GM18499 (cell line): ENCODE measurements at regions not wholly inside any gene's neighbourhood (a gene's known extent, or its start where the extent isn't known, plus 50 kb on each side); places are given as distances from the start of the nearest gene placed in this dataset.

Experiments used
- ATAC-seq: cut with Tn5 transposase; IDR thresholded peaks from one replicate; pipeline ENCODE4 v1.9.1; 2021; ENCODE audit warnings: moderate number of reproducible peaks; ENCODE audit not compliant: insufficient read depth, unreplicated experiment

DNA sequence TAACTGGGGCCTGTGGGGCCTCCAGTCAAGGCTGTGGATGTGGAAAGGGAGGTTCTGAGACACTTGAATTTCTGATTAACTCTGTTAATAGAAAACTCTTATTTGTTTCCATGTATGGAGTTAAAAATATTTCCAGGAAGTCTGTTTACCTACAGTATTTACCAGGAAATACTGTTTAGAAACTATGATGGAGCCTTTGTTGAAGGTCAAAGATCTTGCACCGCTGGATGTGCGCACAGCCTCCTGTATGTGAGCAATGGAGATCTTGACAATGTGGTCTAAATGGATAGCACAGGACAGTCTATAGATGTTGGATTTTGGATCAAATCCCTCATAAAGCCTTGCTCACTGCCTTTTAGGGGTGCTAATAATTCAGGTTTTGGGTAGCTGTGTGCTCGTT is 268.4 kb downstream of the DLEU7 start:
- no peak for ATAC-seq

DNA sequence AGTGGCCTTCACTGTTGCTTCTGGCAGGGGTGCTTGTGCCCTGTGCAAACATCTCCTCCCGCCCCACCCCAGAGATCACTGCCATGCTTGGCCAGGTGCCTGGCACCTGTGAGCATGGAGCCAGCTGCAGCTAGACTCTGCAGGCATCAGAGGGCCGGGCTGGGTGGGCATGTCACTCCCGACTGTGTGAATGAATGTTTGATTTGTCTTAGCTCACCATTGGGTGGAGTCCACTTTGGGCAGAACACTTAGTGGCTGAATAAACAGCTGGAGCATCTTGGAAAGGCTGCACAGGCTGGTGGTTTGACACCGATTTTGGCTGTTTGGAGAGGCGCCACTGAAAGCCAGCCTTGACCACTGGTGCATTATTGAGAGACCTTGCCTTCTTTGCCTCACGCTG is 267.3 kb downstream of the DLEU7 start:
- ATAC-seq = no peak

DNA sequence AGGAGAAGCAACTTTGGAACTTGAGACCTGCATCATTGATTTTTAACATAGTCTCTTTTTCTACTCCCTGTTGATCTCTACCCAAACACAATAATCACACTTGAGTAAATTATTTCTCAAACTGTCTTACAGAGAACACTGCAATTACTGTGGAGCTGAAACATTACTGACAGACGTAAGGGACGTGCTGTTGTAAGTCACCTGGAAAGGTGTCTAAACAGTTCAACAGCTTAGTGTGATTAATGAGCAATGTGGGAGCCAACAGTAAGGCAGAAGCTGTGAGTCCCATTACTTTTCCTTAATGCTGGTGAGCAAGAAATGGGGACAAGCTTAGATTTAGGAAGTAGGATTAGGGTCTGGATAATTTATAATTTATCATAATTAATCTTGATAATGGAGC is 265.7 kb downstream of the DLEU7 start:
- ATAC-seq = no peak

DNA sequence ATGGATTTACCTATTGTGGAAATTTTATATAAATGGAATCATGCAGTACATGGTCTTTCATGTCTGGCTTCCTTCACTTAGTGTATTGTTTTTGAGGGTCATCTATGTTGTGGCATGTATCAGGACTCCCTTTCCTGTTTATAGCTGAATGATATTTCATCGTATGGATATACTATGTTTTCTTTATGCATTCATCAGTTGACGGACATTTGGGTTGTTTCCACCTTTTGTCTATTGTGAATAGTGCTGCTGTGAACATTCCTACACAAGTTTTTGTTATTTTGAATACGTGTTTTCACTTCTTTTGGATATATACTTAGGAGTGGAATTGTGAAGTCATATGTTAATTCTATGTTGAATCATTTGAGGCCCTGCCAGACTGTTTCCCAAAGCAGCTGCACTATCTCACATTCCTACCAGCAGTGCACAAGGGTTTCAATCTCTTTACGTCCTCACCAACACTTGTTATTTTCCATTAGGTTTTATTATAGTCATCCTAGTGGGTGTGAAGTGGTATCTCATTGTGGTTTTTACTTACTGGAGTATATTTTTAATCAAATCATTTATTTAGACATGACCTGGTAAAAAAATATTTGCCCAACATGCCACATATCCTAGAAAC is 262.7 kb downstream of the DLEU7 start:
- ATAC-seq = no peak

DNA sequence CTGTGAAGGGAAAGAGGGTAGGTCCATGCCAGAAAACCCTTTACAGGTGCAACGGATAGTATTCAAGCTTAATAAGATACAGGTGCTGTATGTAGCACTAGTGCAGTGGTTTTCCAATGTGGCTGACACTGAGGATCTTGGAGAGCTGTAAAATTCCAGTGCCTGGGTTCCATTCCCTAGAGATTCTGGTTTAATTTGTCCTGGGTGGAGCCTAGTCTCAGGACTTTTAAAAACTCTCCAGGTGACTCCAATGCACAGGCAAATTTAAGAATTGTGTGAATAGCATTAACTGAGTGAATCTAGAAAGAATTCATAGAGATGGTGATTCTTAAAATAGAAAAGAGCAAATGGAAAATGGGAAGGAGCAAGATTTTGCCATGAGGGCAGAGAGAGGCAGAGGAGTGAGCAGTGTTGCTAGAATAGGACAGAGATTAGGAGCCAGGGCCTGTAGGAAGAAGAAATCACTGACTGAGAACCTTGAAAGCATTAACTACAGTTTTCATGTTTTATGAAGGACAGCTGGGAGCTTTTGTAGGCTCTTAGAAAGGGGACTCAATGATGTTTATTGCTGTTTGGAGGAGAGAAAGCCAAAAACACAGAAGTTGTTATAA is 261.8 kb downstream of the DLEU7 start:
- no peak for ATAC-seq

DNA sequence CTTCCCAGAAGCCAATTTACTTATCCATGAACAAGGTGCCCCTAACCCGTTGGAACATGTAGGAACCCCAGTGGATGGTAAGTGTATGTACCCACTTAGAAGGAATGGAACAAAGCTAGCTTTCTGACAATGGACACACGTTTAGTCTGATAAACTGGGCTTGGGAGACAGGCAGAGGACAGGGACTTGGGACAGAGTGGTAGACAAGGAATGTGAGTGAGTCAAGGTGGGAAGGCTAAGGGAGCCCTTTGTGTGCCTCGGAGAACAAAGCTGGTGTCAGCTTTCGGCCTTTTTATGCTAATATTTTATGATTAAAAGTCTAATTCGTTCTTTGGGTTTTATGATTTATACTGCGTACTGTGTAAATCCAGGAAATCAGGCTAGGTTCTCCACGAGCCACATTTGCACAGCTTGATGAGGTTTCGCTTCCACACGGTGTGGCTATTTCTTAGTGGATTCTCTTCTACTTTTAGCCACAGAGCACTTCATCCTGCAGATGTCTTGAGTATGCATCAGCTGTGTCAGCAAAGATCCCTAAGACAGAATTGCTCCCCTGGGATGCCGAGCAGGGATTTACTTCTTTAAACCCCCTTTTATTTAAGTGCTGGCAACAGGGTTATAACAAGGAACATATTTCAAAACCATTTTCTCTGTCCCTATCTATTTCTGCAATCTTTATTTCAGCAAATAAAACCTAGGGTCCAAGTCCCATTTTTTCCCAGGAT is 258.5 kb downstream of the DLEU7 start:
- no peak for ATAC-seq

DNA sequence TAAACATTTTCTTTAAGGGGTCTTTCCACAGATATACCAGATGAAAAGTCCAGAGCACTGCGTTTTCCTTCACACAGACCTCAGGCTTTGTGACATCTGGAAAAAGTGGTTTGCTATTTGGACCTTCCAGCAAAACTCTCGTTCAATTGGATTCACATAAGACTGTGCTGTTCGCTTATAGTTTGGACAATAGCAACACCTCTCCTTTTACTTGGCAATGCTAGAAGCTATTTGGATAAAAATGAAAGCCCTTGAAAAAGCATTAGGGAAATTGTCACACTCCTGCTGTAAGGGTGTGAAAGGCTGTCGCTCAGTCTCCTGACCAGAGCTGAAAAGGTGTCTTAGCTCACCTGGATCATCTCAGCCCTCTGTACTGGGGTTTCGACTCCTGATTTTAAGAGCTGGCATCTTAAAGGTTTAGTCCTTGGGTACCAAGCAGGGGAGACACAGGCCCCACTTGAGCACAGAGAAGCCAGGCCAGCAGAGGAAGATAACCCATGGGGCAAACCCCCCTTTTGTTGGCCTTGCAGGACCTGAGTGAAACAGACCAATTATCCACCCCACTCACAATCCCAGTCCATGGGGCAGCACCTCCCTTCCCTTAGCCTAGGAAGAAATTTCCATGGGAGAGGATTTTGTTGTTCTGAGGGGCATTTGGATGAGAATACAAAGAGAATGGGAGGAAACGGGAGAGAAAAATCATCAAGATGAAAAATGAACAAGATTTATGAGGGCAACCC is 257.6 kb downstream of the DLEU7 start:
- no peak for ATAC-seq

DNA sequence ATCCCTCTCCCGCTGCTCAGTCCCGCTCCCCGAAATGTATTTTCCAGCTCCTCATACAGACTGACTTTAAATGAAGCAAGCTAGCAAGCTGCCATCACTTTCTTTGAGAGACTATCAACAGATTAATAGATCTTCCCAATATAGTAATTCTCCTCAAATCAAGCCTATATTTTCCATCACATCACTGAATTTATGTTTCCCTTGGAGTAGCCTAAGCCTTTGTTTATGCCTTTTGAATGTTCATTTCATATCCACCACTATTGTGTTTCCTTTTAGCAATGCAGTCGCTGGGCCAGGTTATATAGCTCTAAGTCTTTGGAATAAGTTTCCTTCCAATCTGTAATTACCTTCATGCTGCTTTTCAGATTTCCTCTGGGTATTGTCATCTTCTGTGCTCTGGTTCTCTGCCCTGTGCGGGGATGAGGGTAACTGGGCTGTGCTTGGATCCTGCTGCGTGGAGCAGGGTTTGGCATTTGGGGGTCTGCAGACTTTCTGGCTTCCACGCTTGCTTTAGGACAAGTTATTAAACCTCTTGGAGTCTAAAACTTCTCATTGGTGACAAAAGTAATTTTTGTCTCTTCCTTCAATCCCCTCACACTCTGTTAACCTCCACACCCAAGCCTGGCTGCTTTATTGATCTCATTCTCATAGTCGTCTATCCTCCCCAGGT is 256.9 kb downstream of the DLEU7 start:
- ATAC-seq = no peak

DNA sequence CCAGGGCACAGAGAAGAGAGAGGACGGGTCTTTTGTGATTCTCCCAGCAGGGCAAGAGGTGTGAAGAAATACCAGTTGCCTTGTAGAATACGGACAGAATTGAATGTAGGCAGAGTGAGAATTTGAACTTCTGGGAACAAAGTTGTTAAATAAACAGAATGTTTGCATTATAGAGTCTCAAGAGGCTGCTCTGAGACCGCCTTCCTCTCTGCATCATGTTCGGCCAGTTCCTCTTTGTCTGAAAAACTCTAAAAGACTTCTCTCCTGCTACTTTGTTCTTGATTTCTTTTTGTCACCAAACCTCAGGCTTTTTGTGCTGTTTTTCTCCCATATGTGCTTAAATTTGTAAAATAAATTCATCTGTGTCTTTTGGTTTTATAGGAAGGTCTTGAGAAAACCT is 256.4 kb downstream of the DLEU7 start:
- ATAC-seq = no peak

DNA sequence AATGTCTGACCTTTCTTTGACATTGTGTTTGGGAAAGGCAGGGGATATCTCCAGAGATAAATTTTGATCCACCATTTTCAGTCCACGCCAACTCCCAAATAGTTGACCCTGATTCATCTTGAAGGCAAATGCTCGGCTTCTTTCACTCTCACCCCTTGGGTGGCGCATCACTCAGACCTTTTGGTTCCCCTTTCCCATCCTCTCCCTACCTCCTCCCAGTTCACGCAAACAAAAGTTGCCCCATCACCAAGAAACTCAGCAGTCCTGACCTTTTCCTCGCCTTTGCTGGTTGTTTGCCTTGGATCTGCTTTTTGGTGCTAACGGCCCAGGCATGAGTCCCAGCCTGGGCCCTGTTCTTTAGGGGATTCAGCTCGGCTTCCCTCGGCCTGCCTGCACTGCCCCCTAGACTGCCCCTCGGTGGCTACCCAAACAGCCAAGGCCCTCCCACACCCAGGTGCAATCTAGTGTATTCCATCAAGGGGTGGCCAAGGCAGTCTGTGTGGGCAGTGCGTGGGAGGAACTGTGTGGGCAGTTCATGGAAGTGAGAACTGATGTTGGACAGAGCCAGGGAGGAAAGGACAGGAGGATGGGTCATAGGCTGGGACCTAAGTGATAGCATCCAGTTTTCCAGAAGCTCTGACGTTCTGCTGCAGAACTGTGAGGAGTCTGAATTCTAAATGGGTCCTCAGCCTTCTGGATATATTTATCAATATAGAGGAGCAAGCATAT is 255.7 kb downstream of the DLEU7 start:
- ATAC-seq = no peak

DNA sequence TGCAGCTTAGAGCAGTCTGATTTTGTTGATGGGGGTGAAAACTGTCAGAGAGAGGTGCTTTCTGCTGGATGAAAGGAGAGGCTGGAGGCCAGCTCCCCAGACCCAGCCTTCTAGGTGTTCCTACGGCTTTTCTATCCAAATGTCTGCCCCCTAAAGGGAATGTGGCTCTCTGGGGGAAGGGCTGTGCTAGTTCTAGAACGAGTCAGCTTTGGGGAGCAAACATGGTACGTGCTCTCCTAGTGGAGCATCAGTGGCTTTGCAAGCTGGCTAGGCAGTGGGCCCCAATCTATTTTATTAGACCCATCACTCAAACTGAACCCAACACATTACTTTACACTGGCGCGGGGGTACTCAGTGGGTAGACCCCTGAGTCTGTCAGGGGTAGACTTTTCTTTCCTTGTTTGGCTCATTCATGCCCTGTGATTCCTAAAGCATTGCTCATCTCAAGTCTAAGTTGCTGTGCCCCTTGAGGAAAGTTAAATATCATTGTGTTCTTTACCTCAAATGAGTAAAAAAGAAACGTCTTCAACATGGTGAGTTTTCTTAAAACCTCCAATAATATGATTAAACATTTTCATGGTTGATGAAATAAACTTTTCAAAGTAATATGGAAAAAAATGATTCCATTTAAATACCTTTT is 254.9 kb downstream of the DLEU7 start:
- no peak for ATAC-seq

DNA sequence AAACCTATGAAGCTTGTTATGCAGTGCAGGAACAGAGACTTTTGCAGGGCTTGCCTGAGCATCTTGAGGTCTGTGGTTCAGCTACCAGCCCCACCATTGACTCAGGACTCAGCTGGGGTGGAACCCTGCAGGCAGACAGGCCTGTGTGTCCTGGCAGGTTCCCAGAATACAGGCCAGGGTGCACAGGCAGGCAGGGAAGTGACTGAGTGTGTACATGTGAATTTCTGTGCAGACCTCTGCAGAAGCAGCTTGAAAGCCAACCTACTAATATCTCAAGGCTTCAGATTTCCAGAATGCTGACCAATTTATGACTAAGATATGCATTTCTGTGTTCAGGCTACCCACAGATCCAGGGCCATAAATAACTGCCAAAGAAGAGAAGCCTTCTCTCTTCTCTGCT is 254.4 kb downstream of the DLEU7 start:
- no peak for ATAC-seq

DNA sequence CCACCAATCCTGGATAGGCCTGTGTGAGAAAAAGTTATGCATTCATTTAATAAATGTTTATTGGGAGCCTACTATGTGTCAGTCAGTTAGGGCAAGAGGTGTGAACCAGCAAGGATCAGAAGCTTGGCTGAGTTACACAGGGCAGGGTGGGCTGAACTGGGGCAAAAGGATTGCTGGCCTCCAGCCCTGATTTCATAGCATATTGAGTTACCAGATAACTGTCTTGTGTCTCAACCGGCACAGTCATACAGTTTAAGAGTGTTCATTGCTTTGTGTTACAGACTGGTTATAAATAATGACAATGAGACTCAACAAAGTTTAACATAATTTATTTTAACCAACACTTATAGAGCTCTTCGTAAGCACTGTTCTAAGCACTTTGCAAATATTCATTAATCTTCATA is 253.8 kb downstream of the DLEU7 start:
- ATAC-seq = no peak

DNA sequence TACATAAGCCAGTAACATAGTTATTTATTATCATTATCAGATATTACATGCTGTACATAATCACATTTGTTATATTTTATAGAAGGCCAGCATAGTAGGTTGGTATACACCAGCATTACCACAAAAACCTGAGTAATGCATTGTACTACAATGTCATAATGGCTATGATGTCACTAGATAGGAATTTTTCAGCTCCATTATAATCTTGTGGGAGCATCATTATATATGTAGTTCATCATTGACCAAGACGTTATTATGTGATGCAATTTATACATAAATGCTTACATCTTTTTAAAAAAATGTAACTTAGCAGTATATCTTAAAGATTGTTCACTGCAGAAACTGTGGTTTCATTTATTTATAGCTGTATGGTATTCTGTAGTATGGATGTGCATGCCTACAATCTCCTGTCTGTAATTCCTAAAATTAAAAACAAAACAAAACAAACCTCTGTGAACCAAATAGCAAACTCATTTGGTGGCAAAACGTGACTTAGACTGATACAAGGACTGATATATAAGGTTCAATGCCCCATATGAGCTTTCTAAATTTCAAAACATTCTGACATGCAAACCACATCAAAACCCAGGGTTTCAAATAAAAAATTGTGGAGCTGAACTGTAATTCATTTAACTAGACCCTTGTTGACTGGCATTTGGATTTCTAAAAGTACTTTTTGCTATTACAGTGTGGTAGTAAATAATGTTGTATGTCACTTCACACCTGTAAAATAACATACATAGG is 250.9 kb downstream of the DLEU7 start:
- ATAC-seq = no peak

DNA sequence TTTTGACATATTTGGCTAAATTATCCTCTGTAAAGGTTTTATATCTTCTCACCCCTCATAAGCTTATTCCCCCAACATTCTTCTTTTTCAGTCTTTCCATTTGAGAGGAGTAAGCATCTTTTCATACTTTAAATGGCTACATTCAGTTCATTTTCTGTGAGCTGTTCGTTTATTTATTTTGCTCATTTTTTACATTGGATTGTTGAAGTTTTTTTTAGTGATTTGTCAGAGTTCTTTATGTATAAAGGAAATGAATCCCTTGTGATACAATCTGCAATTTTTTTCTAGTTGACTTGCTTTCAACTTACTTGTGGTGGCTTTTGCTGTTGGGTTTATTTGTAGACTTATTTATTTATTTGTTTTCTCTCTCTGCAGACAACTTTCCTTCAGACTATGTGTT is 250.3 kb downstream of the DLEU7 start:
- ATAC-seq = no peak

DNA sequence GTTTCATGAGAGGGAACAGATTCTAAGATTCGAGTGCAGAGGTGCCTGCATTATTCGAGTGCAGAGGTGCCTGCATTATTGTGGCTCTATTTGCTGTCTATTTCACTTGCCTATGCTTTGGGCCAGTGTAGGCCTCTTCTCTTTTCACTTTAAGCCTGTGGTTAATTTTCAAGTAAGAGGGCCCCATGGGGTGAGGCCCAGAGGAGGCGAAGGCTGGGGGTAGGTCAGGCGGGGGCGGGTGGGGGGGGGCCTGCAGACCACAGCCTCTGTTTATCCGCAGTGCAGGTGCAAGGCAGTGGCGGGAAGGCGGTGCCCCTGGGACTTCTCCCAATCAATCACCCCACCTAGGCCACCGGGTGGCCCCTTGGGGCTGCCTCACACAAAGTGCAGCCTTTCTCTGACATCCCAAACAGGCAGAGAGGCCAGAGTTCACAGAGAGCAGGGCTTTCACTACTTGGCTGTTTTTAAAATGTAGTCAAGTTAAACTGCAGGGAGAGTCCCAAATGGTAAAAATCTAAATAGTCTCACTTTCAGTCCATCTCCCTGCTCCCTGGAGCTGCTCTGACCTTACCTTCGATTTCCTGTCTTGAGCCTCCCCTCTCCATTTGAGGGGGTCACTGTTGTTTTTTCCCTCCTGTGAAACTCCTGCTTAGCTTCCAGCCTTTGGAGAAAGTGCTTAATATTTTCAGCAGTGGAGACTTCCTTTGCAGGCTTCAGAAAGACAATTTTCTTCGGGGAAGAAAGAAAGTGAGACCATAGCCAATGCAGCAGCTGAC is 249.0 kb downstream of the DLEU7 start:
- ATAC-seq = peak; percentile 83

DNA sequence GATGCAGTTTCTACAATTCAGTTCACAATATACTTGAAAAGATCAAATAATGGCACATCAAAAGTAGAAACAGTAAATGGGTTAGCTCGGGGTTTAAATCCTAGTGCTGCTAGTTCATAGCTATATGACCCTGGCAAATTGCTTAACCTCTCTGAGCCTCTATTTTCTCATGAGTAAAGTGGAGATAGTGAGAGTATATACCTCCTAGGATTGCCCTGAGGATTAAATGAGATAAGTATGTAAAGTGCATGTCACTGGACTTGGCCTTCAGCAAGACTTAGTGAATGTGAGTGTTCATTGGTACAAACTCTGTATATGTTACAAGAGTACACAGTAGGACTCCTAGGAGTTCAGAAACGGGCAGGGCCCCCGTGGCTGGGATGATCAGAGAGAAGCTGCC is 248.3 kb downstream of the DLEU7 start:
- no peak for ATAC-seq

DNA sequence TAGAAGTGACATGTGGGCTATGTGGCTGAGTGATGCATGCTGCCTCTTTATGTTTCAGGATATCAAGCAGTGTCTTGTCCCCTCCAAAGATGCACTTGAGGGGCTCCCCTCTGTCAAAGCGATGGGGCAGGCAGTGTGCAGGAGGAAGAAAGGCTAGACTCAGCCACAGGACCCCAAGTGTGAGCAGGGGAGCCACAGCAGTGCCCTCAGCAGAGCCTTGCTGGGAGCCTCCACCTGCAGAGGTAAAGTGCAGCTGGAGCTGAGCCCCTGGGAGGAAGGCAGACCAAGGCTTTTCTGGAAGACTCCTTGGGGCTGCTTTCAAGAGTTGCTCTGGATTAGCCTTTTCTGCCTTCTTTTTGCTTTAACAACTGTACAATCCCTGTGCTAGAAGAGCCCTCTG is 247.3 kb downstream of the DLEU7 start:
- ATAC-seq = no peak
